ENCODE measurements at regions not wholly inside any gene's neighbourhood (a gene's known extent, or its start where the extent isn't known, plus 50 kb on each side); places are given as distances from the start of the nearest gene placed in this dataset.

DNA sequence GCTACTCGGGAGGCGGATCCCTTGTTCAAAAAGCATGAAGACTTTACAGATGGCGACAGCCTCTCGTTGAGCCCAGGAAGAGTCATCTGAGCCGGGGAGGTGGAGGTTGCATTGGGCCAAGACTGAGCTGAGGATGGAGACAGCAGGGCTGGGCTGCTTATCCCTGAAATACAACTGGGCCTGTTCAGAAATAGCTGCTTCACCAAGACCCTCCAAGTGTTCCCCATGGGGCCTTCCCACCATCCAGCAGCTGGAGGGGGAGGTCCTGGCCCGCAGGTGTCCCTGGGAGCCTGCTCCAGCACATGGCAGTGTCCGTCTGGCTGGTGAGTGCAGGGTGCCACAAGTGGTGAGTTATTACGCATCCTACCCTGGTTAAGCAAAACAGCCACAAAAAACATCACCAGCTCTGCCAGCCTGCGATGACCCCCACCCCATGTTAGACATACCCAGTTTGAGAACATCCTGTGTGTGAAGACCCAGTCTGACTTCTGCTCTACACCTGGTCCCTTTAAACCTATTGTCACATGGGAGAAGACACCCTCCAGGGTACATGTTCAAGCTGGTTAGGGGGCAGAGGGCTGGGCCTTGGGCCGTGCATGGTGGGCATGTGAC is 93.1 kb upstream of the TMPRSS2 start:
- Mint-ChIP-seq H3K36me3 (ENCODE audit: low read depth) (no peaks in the 10 kb centered on the region), H3K9me3 (ENCODE audit: low read depth) (no peaks in the 10 kb centered on the region), H3K4me3 (no peak overlapping the region), H3K4me1 (no peaks in the 10 kb centered on the region), H3K27ac (no peak overlapping the region), H3K27me3 (no peaks in the 10 kb centered on the region)
- DNase-seq (no peak), ATAC-seq (no peak)
- intact Hi-C loops (cut with DNase I, micrococcal nuclease): no loop called here
- ChIA-PET CTCF (interaction anchor here (0.9 to 1.0 kb wide), 2 partner anchors 8 to 16 kb away, joined by 3 to 4 read pairs; no protein-coding TSS in a partner anchor), POLR2A (no interaction called here)

GRCh38 chr21:41600556-41600955 is 92.6 kb upstream of the TMPRSS2 start:
- no peaks in the 10 kb centered on the region for H3K9me3 Mint-ChIP-seq (ENCODE audit: low read depth)
- no peak overlapping the region for H3K27ac Mint-ChIP-seq
- H3K4me1 Mint-ChIP-seq: no peaks in the 10 kb centered on the region
- intact Hi-C loops (cut with DNase I, micrococcal nuclease): no loop called here
- H3K27me3 Mint-ChIP-seq: no peaks in the 10 kb centered on the region
- ATAC-seq (no peak), DNase-seq (no peak)
- ChIA-PET CTCF (interaction anchor here (0.9 to 1.0 kb wide), 2 partner anchors 9 to 16 kb away, joined by 3 to 4 read pairs; no protein-coding TSS in a partner anchor), POLR2A (no interaction called here)
- no peaks in the 10 kb centered on the region for H3K36me3 Mint-ChIP-seq (ENCODE audit: low read depth)
- no peak overlapping the region for H3K4me3 Mint-ChIP-seq

GRCh38 chr21:41600116-41600515 is 92.2 kb upstream of the TMPRSS2 start:
- H3K27ac Mint-ChIP-seq: no peak overlapping the region
- ChIA-PET POLR2A (no interaction called here), CTCF (interaction anchor here (0.9 to 1.0 kb wide), 2 partner anchors 9 to 17 kb away, joined by 3 to 4 read pairs; no protein-coding TSS in a partner anchor)
- ATAC-seq (no peak), DNase-seq (no peak)
- no peaks in the 10 kb centered on the region for H3K27me3 Mint-ChIP-seq
- intact Hi-C loops (cut with DNase I, micrococcal nuclease): no loop called here
- H3K4me3 Mint-ChIP-seq: no peak overlapping the region
- H3K9me3 Mint-ChIP-seq (ENCODE audit: low read depth): no peaks in the 10 kb centered on the region
- H3K4me1 Mint-ChIP-seq: no peaks in the 10 kb centered on the region
- no peaks in the 10 kb centered on the region for H3K36me3 Mint-ChIP-seq (ENCODE audit: low read depth)

- DNase-seq (no peak), ATAC-seq (no peak)
- no peak overlapping the region for H3K4me3 Mint-ChIP-seq
- ChIA-PET POLR2A (no interaction called here), CTCF (no interaction called here)
- no peaks in the 10 kb centered on the region for H3K9me3 Mint-ChIP-seq (ENCODE audit: low read depth)
- H3K27me3 Mint-ChIP-seq: peaks cover 7% of the 10 kb centered on the region
- intact Hi-C loops (cut with DNase I, micrococcal nuclease): no loop called here
- H3K4me1 Mint-ChIP-seq: no peaks in the 10 kb centered on the region
- no peak overlapping the region for H3K27ac Mint-ChIP-seq
- no peaks in the 10 kb centered on the region for H3K36me3 Mint-ChIP-seq (ENCODE audit: low read depth)
Observed at GRCh38 chr21:41598561-41599431, 90.8 kb upstream of the TMPRSS2 start.

- H3K4me1 Mint-ChIP-seq: no peaks in the 10 kb centered on the region
- ATAC-seq: no peak
- no peak overlapping the region for H3K4me3 Mint-ChIP-seq
- no peak overlapping the region for H3K27ac Mint-ChIP-seq
- POLR2A ChIA-PET: no interaction called here
- H3K36me3 Mint-ChIP-seq (ENCODE audit: low read depth): no peaks in the 10 kb centered on the region
- intact Hi-C loops (cut with DNase I, micrococcal nuclease): no loop called here
- peaks cover 7% of the 10 kb centered on the region for H3K27me3 Mint-ChIP-seq
- CTCF ChIA-PET: interaction anchor here (0.7 kb wide), 1 partner anchor 46 kb away, joined by 3 read pairs; no protein-coding TSS in a partner anchor
- no peak for DNase-seq
- no peaks in the 10 kb centered on the region for H3K9me3 Mint-ChIP-seq (ENCODE audit: low read depth)
Observed at GRCh38 chr21:41597811-41598231, 89.9 kb upstream of the TMPRSS2 start.

GRCh38 chr21:41597227-41597626 is 89.3 kb upstream of the TMPRSS2 start:
- ChIA-PET CTCF (no interaction called here), POLR2A (no interaction called here)
- H3K4me1 Mint-ChIP-seq: no peaks in the 10 kb centered on the region
- no peak overlapping the region for H3K4me3 Mint-ChIP-seq
- no peak for ATAC-seq
- H3K36me3 Mint-ChIP-seq (ENCODE audit: low read depth): no peaks in the 10 kb centered on the region
- intact Hi-C loops (cut with DNase I, micrococcal nuclease): no loop called here
- no peak overlapping the region for H3K27ac Mint-ChIP-seq
- H3K27me3 Mint-ChIP-seq: peaks cover 7% of the 10 kb centered on the region
- no peak for DNase-seq
- H3K9me3 Mint-ChIP-seq (ENCODE audit: low read depth): no peaks in the 10 kb centered on the region

DNA sequence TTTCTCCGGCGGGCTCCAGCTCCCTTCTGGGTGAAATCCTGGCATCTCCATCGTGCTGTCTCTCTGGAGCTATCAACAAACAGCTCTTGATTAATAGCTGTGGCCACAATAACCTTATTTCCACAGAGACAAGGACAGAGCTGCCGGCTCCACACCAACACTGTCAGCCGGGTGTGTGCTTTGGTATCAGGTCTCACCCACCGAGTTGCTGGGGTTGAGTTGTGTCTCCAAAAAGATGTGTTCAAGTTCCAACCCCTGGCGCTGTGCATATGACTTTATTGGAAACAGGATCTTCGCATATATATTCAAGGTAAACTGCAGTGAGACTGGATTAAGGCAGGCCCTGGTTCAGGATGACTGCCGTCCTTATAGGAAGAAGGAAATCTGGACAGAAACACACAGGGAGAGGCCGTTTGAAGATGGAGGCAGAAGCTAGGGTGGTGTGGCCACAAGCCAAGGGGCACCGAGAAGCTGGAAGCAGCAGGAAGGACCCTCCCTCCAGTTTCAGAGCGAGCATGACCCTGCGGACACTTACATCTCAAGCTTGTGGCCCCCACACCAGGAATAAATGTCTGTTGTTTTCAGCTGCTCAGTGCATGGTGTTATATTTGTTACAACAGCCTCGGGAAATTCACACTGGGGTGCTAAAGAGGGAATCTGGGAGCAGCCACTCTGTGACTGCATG is 88.4 kb upstream of the TMPRSS2 start:
- H3K4me3 Mint-ChIP-seq: no peak overlapping the region
- intact Hi-C loops (cut with DNase I, micrococcal nuclease): no loop called here
- ATAC-seq: no peak

DNA sequence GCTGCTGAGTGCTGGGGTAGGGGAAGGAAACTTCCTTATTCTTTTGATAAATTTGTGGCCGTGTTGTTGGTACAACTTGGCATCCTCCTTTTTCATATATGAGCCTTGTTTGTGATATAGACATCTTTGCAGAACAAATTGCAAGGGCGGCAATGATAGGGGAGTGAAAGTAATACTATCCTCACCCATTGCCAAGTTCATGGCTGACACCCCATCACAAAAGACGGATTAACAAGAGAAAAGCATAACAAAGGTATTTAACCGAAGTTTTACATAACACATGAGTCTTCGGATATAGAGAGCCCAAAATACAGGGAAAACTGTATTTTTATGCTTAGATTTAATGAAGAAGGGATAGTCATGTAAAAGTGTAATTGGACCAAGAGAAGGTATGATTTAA is 86.3 kb upstream of the TMPRSS2 start:
- H3K36me3 Mint-ChIP-seq (ENCODE audit: low read depth): no peaks in the 10 kb centered on the region
- peaks cover 10% of the 10 kb centered on the region for H3K27me3 Mint-ChIP-seq
- H3K27ac Mint-ChIP-seq: no peak overlapping the region
- no peaks in the 10 kb centered on the region for H3K4me1 Mint-ChIP-seq
- H3K4me3 Mint-ChIP-seq: no peak overlapping the region
- ChIA-PET POLR2A (no interaction called here), CTCF (no interaction called here)
- ATAC-seq (no peak), DNase-seq (no peak)
- intact Hi-C loops (cut with DNase I, micrococcal nuclease): no loop called here
- no peaks in the 10 kb centered on the region for H3K9me3 Mint-ChIP-seq (ENCODE audit: low read depth)

More for the DNA sequence above, 88.4 kb upstream of the TMPRSS2 start:
- no peak for DNase-seq
- H3K4me1 Mint-ChIP-seq: no peaks in the 10 kb centered on the region
- H3K36me3 Mint-ChIP-seq (ENCODE audit: low read depth): no peaks in the 10 kb centered on the region
- no peaks in the 10 kb centered on the region for H3K9me3 Mint-ChIP-seq (ENCODE audit: low read depth)
- POLR2A ChIA-PET: no interaction called here
- CTCF ChIA-PET: no interaction called here
- H3K27ac Mint-ChIP-seq: no peak overlapping the region
- peaks cover 7% of the 10 kb centered on the region for H3K27me3 Mint-ChIP-seq

DNA sequence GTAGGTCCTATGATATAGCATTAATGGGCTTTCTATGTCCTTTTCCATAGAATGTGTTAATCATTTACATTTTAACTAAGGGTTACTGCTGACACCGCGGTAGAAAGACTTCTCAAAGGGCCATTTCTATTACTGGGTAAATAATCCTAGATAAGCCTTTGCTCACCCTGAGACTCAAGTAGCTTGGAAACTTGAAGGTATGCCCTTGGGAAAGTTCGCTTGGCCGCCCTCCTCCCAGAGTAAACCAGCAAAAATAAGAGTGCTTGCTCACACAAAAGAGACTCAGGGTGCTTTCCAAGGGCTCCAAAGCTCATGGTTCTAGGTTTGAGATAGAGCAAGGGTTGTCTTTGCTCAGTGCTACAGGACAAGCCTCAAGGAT is 85.8 kb upstream of the TMPRSS2 start:
- POLR2A ChIA-PET: no interaction called here
- H3K4me1 Mint-ChIP-seq: no peaks in the 10 kb centered on the region
- ATAC-seq: no peak

GRCh38 chr21:41593051-41593759 is 85.2 kb upstream of the TMPRSS2 start:
- H3K4me1 Mint-ChIP-seq: no peaks in the 10 kb centered on the region
- no peak overlapping the region for H3K4me3 Mint-ChIP-seq
- ChIA-PET POLR2A (no interaction called here), CTCF (interaction anchor here (0.6 kb wide), 1 partner anchor 357 kb away, joined by 3 read pairs; no protein-coding TSS in a partner anchor)
- H3K27ac Mint-ChIP-seq: no peak overlapping the region
- H3K27me3 Mint-ChIP-seq: peaks cover 10% of the 10 kb centered on the region
- intact Hi-C loops (cut with DNase I, micrococcal nuclease): no loop called here
- DNase-seq (no peak), ATAC-seq (no peak)
- H3K36me3 Mint-ChIP-seq (ENCODE audit: low read depth): no peaks in the 10 kb centered on the region
- peaks cover 6% of the 10 kb centered on the region for H3K9me3 Mint-ChIP-seq (ENCODE audit: low read depth)

More for the DNA sequence above, 85.8 kb upstream of the TMPRSS2 start:
- H3K36me3 Mint-ChIP-seq (ENCODE audit: low read depth): no peaks in the 10 kb centered on the region
- peaks cover 10% of the 10 kb centered on the region for H3K27me3 Mint-ChIP-seq
- no peak overlapping the region for H3K27ac Mint-ChIP-seq
- H3K4me3 Mint-ChIP-seq: no peak overlapping the region
- H3K9me3 Mint-ChIP-seq (ENCODE audit: low read depth): peaks cover 2% of the 10 kb centered on the region
- CTCF ChIA-PET: interaction anchor here (0.6 kb wide), 1 partner anchor 356 kb away, joined by 3 read pairs; no protein-coding TSS in a partner anchor
- DNase-seq: no peak
- intact Hi-C loops (cut with DNase I, micrococcal nuclease): no loop called here

DNA sequence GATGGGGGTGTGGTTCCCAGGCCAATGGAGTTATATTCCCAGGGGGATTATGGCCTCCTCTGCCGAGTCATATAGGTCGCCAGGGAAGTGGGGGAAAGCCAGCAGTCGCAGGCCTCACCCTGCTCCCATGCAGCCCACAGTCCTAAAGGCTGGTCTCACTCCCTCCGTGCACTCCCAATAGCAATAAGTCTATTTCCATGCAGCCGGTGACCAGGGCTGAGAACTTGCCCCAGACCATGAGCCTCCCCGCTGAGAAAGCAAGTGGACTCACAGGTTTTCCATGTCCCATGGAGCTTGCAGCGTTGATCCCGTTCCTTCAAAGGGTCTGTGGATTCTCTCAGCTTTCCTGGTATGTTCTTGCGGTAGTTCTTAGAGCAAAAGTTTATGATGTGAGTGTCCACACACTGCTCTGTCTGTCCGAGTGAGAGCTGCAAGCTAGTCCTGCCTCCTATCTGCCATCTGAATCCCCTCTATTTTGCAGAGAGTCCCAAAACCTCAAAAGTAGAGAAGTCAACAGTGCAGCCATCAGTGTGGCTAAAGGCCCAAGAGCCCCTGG is 81.7 kb upstream of the TMPRSS2 start:
- intact Hi-C loops (cut with DNase I, micrococcal nuclease): no loop called here
- CTCF ChIA-PET: interaction anchor here (0.7 kb wide), 2 partner anchors 52 to 205 kb away, joined by 3 read pairs; no protein-coding TSS in a partner anchor
- POLR2A ChIA-PET: no interaction called here
- DNase-seq (no peak), ATAC-seq (no peak)
- Mint-ChIP-seq H3K4me1 (no peaks in the 10 kb centered on the region), H3K36me3 (ENCODE audit: low read depth) (no peaks in the 10 kb centered on the region), H3K27me3 (peaks cover 8% of the 10 kb centered on the region), H3K9me3 (ENCODE audit: low read depth) (peaks cover 13% of the 10 kb centered on the region), H3K4me3 (no peak overlapping the region), H3K27ac (no peak overlapping the region)
